Activated B cell treated with CpG ODN at 0.5 μM for 24 hours (primary cell): ENCODE measurements at regions not wholly inside any gene's neighbourhood (a gene's known extent, or its start where the extent isn't known, plus 50 kb on each side); places are given as distances from the start of the nearest gene placed in this dataset.

Source experiments
- ATAC-seq: fragments of 200-7000 bp; cut with Tn5 transposase; one replicate; pipeline ENCODE4 v1.10.0; 2021; ENCODE audit warnings: low read depth, mild to moderate bottlenecking, moderate library complexity
- CTCF ChIA-PET: fragments of 350-600 bp; sonication (Branson Sonifier 250); formaldehyde crosslinking; loops from one replicate; lab custom pipeline; 2021; ENCODE audit warnings: antibody characterized with exemption; lab: Charles Lee
- POLR2A ChIA-PET: fragments of 350-600 bp; sonication (Branson Sonifier 250); formaldehyde crosslinking; loops from one replicate; lab custom pipeline; 2021; ENCODE audit warnings: antibody characterized with exemption; lab: Charles Lee
- DNase-seq: peaks from one replicate; pipeline ENCODE4 v3.0.0; 2022
- H3K27ac Mint-ChIP-seq: one replicate; pipeline ENCODE4 v1.8.0; 2020; ENCODE audit warnings: mixed read lengths
- H3K27me3 Mint-ChIP-seq: one replicate; pipeline ENCODE4 v1.8.0; 2021; ENCODE audit warnings: mixed read lengths
- H3K36me3 Mint-ChIP-seq: one replicate; pipeline ENCODE4 v1.8.0; 2021; ENCODE audit warnings: low read depth, mixed read lengths
- H3K4me1 Mint-ChIP-seq: one replicate; pipeline ENCODE4 v1.8.0; 2021; ENCODE audit warnings: mixed read lengths
- H3K4me3 Mint-ChIP-seq: one replicate; pipeline ENCODE4 v1.8.0; 2020; ENCODE audit warnings: mild to moderate bottlenecking, mixed read lengths
- H3K9me3 Mint-ChIP-seq: one replicate; pipeline ENCODE4 v1.8.0; 2020; ENCODE audit warnings: mixed read lengths
- intact Hi-C: fragments of 100-400 bp; cut with micrococcal nuclease; formaldehyde crosslinking; loops from one replicate; pipeline ENCODE4 v1.15.1; 2024
- TF ChIP-seq, protein P1 (sequence below): fragments of 200-600 bp; IDR thresholded peaks from one replicate; pipeline ENCODE4 v1.8.0; 2022; ENCODE audit warnings: antibody characterized with exemption, mild to moderate bottlenecking

DNA sequence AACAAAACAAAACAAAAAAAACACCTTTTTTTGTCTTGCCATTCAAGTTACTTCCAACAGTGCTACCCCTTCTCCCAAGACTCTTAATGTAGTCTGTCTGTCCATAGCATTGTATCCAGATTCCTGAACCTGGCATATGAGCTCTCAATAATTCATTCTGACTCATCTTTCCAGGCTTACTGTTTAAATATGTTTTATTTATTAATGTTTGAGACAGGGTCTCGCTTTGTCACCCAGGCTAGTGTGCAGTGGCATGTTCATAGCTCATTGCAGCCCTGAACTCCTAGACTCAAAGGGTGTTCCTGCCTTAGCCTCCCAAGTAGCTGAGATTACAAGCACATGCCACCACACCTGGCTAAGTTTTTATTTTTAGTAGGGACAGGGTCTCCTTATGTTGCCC, 208.0 kb upstream of the DMRT1 start:
- CTCF ChIA-PET, result no interaction called here
- H3K27ac Mint-ChIP-seq, result no peak overlapping the region
- no peaks in the 10 kb centered on the region for H3K27me3 Mint-ChIP-seq
- TF ChIP-seq, protein P1, sequence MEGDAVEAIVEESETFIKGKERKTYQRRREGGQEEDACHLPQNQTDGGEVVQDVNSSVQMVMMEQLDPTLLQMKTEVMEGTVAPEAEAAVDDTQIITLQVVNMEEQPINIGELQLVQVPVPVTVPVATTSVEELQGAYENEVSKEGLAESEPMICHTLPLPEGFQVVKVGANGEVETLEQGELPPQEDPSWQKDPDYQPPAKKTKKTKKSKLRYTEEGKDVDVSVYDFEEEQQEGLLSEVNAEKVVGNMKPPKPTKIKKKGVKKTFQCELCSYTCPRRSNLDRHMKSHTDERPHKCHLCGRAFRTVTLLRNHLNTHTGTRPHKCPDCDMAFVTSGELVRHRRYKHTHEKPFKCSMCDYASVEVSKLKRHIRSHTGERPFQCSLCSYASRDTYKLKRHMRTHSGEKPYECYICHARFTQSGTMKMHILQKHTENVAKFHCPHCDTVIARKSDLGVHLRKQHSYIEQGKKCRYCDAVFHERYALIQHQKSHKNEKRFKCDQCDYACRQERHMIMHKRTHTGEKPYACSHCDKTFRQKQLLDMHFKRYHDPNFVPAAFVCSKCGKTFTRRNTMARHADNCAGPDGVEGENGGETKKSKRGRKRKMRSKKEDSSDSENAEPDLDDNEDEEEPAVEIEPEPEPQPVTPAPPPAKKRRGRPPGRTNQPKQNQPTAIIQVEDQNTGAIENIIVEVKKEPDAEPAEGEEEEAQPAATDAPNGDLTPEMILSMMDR, result no peak
- POLR2A ChIA-PET, result no interaction called here
- peaks cover 4% of the 10 kb centered on the region for H3K4me1 Mint-ChIP-seq
- intact Hi-C loops, result no loop called here
- ATAC-seq (no peak), DNase-seq (no peak)
- H3K36me3 Mint-ChIP-seq, result no peaks in the 10 kb centered on the region
- no peaks in the 10 kb centered on the region for H3K9me3 Mint-ChIP-seq
- H3K4me3 Mint-ChIP-seq, result no peak overlapping the region

DNA sequence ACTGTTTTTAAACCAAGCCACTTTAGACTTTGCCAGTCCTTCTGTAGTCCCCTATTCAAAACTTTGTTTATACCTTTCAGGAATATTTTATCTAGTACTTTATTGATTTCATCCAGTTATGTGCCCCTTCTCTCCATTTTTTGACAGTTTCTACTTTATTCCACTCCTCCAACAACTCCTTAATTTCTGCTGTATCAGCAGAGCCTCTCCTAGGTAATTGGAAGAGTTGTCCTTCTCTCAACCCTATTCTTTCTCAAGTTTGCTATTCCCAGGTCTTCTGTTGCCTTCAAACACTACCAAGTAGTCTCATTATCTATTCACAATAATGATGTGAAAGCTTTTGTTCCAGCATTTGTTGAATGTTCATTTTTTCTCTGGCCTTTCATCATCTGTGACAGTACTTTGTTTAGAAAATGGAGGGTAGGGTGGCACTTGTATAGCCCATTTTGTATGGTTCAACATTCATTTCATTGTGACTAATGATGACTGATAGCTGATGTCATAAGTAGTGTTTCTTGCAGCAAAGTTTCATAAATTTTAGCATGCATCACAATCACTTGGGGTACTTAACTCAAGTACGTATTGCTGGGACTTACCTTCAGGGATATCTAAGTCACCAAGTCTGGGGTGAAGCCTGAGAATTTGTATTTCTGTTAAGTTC, 204.4 kb upstream of the DMRT1 start:
- H3K36me3 Mint-ChIP-seq, result no peaks in the 10 kb centered on the region
- H3K4me3 Mint-ChIP-seq, result no peak overlapping the region
- ChIA-PET CTCF (no interaction called here), POLR2A (no interaction called here)
- no peak overlapping the region for H3K27ac Mint-ChIP-seq
- TF ChIP-seq, protein P1, result no peak
- no peaks in the 10 kb centered on the region for H3K27me3 Mint-ChIP-seq
- no peak for DNase-seq
- no peaks in the 10 kb centered on the region for H3K9me3 Mint-ChIP-seq
- ATAC-seq, result no peak
- intact Hi-C loops, result no loop called here
- H3K4me1 Mint-ChIP-seq, result peaks cover 1% of the 10 kb centered on the region

DNA sequence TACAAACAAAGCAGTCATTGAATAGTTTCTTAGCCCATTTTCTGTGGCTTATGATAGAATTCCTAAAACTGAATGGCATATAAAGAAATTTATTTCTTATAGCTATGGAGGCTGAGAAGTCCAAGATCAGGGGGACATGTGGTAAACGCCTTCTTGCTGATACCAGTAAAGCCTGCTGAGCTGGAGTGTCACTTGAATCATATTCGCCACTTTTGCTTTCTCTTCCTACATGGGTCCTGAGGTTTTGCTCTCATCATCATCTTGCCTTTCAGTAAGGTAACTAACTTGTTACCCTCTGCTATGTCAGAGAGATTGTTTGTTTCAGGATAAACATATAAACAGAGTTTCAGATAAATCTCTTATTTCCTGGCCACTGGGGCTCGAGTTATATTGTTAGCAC, 203.3 kb upstream of the DMRT1 start:
- DNase-seq (no peak), ATAC-seq (no peak)
- H3K27ac Mint-ChIP-seq, result no peak overlapping the region
- intact Hi-C loops, result no loop called here
- TF ChIP-seq, protein P1, result no peak
- CTCF ChIA-PET, result no interaction called here
- H3K4me3 Mint-ChIP-seq, result no peak overlapping the region
- peaks cover 5% of the 10 kb centered on the region for H3K4me1 Mint-ChIP-seq
- H3K27me3 Mint-ChIP-seq, result no peaks in the 10 kb centered on the region
- H3K36me3 Mint-ChIP-seq, result no peaks in the 10 kb centered on the region
- POLR2A ChIA-PET, result no interaction called here
- H3K9me3 Mint-ChIP-seq, result no peaks in the 10 kb centered on the region

DNA sequence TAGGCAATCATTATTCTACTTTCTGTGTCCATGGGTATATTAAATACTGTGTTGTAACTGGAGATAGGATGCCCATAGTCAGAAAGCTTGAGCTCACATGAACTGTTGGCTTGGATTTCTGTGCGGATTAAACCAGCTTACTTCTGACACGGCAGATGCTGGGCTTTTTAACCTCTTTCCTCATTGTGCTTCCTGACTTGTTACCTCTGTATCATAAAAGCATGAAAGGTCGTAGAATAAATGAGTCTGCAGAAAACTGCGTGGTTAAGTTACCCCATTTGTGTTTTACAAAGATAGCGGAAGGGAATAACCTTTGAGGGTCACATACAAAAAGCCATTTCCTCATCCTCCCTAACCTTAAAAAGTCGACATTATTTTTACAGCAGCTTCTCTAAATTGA, 199.5 kb upstream of the DMRT1 start:
- ChIA-PET POLR2A (no interaction called here), CTCF (interaction anchor here (0.7 kb wide), 1 partner anchor 10 kb away, joined by 3 read pairs; no protein-coding TSS in a partner anchor)
- H3K4me1 Mint-ChIP-seq, result peaks cover 19% of the 10 kb centered on the region
- DNase-seq (no peak), ATAC-seq (no peak)
- no peaks in the 10 kb centered on the region for H3K27me3 Mint-ChIP-seq
- intact Hi-C loops, result no loop called here
- H3K27ac Mint-ChIP-seq, result no peak overlapping the region
- H3K36me3 Mint-ChIP-seq, result no peaks in the 10 kb centered on the region
- TF ChIP-seq, protein P1, result no peak
- no peaks in the 10 kb centered on the region for H3K9me3 Mint-ChIP-seq
- no peak overlapping the region for H3K4me3 Mint-ChIP-seq

DNA sequence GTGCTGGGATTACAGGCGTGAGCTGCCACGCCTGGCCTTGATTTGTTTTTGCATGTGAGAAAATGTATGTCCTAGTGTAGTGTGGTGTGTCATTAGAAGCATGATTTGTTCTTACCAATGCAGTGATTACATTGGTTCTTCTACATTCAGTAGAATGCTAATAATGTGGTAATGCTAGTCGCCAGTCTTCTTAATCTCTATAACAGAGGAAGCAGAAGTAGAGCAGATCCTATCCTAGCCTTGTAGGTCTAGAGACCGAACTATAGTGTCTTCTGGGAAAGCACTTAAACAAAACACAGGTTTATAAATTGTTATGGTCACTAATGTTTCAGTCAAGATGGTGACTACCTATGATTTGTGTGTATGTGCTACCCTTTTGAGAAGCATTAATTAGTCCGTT, 197.5 kb upstream of the DMRT1 start:
- POLR2A ChIA-PET, result no interaction called here
- no peak for DNase-seq
- TF ChIP-seq, protein P1, result no peak
- peaks cover 22% of the 10 kb centered on the region for H3K4me1 Mint-ChIP-seq
- intact Hi-C loops, result no loop called here
- H3K4me3 Mint-ChIP-seq, result no peak overlapping the region
- H3K27me3 Mint-ChIP-seq, result no peaks in the 10 kb centered on the region
- H3K27ac Mint-ChIP-seq, result no peak overlapping the region
- CTCF ChIA-PET, result no interaction called here
- no peaks in the 10 kb centered on the region for H3K36me3 Mint-ChIP-seq
- ATAC-seq, result no peak
- no peaks in the 10 kb centered on the region for H3K9me3 Mint-ChIP-seq
